Activated CD8-positive, alpha-beta T cell treated with anti-CD3 and anti-CD28 coated beads, Interleukin-2, amount 10 ng/mL, durations not matched to agents 7 days and 5 days (primary cell): ENCODE measurements at regions not wholly inside any gene's neighbourhood (a gene's known extent, or its start where the extent isn't known, plus 50 kb on each side); places are given as distances from the start of the nearest gene placed in this dataset.
A peak's percentile ranks its signal among the peaks of the same experiment; 100 is the strongest.

Experiments used
- ATAC-seq: fragments of 150-1000 bp; cut with Tn5 transposase; one replicate; pipeline ENCODE4 v1.10.0; 2021; ENCODE audit warnings: moderate library complexity
- CTCF ChIA-PET: fragments of 350-600 bp; sonication (Branson Sonifier 250); formaldehyde crosslinking; loops from one replicate; lab custom pipeline; 2021; ENCODE audit warnings: antibody characterized with exemption; lab: Charles Lee
- POLR2A ChIA-PET: fragments of 350-600 bp; sonication (Branson Sonifier 250); formaldehyde crosslinking; loops from one replicate; lab custom pipeline; 2021; ENCODE audit warnings: antibody characterized with exemption; lab: Charles Lee
- DNase-seq: peaks from one replicate; pipeline ENCODE4 v3.0.0-alpha.2; 2020
- H3K27ac Mint-ChIP-seq: one replicate; pipeline ENCODE4 v1.8.0; 2021; ENCODE audit warnings: mild to moderate bottlenecking, mixed read lengths
- H3K27me3 Mint-ChIP-seq: one replicate; pipeline ENCODE4 v1.8.0; 2021; ENCODE audit warnings: low read depth, mixed read lengths
- H3K36me3 Mint-ChIP-seq: one replicate; pipeline ENCODE4 v1.8.0; 2021; ENCODE audit warnings: low read depth, mixed read lengths
- H3K4me1 Mint-ChIP-seq: one replicate; pipeline ENCODE4 v1.8.0; 2021; ENCODE audit warnings: low read depth, mixed read lengths
- H3K4me3 Mint-ChIP-seq: one replicate; pipeline ENCODE4 v1.8.0; 2021; ENCODE audit warnings: mild to moderate bottlenecking, mixed read lengths
- H3K9me3 Mint-ChIP-seq: one replicate; pipeline ENCODE4 v1.8.0; 2022; ENCODE audit warnings: mixed read lengths; ENCODE audit not compliant: insufficient read depth

- peaks cover 10% of the 10 kb centered on the region for H3K4me1 Mint-ChIP-seq
- CTCF ChIA-PET = interaction anchor here (4.9 kb wide), 1 partner anchor 159 kb away, joined by 32 read pairs; no protein-coding TSS in a partner anchor
Observed at GRCh38 chr9:4921449-4921848, 63.6 kb upstream of the JAK2 start.

GRCh38 chr9:4922101-4922500 lies 63.0 kb upstream of the JAK2 start:
- Mint-ChIP-seq H3K27me3 (no peaks in the 10 kb centered on the region), H3K36me3 (peaks cover 11% of the 10 kb centered on the region), H3K27ac (no peak overlapping the region), H3K9me3 (peaks cover 7% of the 10 kb centered on the region), H3K4me3 (no peak overlapping the region), H3K4me1 (peaks cover 12% of the 10 kb centered on the region)
- CTCF ChIA-PET = interaction anchor here (2.4 to 4.9 kb wide), 4 partner anchors 66 to 163 kb away, joined by 10 to 34 read pairs (median 30); no protein-coding TSS in a partner anchor
- POLR2A ChIA-PET = no interaction called here
- ATAC-seq = no peak
- no peak for DNase-seq

More at GRCh38 chr9:4921449-4921848, 63.6 kb upstream of the JAK2 start:
- Mint-ChIP-seq H3K36me3 (peaks cover 11% of the 10 kb centered on the region), H3K9me3 (peaks cover 7% of the 10 kb centered on the region), H3K27ac (no peak overlapping the region), H3K4me3 (no peak overlapping the region), H3K27me3 (no peaks in the 10 kb centered on the region)
- DNase-seq (no peak), ATAC-seq (no peak)
- POLR2A ChIA-PET = no interaction called here

GRCh38 chr9:4922730-4923129 lies 62.3 kb upstream of the JAK2 start:
- H3K27ac Mint-ChIP-seq = no peak overlapping the region
- H3K36me3 Mint-ChIP-seq = peaks cover 11% of the 10 kb centered on the region
- H3K9me3 Mint-ChIP-seq = peaks cover 7% of the 10 kb centered on the region
- H3K4me3 Mint-ChIP-seq = no peak overlapping the region
- ChIA-PET POLR2A (no interaction called here), CTCF (interaction anchor here (2.4 to 4.9 kb wide), 6 partner anchors 60 to 164 kb away, joined by 10 to 34 read pairs (median 26); no protein-coding TSS in a partner anchor)
- H3K4me1 Mint-ChIP-seq = peaks cover 15% of the 10 kb centered on the region
- DNase-seq = no peak
- no peaks in the 10 kb centered on the region for H3K27me3 Mint-ChIP-seq
- ATAC-seq = no peak

- Mint-ChIP-seq H3K27me3 (no peaks in the 10 kb centered on the region), H3K27ac (no peak overlapping the region), H3K4me3 (no peak overlapping the region), H3K36me3 (peaks cover 9% of the 10 kb centered on the region), H3K4me1 (peaks cover 15% of the 10 kb centered on the region), H3K9me3 (peaks cover 7% of the 10 kb centered on the region)
- ATAC-seq = no peak
- CTCF ChIA-PET = interaction anchor here (0.7 to 4.9 kb wide), 18 partner anchors 13 to 318 kb away, joined by 3 to 34 read pairs (median 8); no protein-coding TSS in a partner anchor
- POLR2A ChIA-PET = no interaction called here
- DNase-seq = no peak
Observed at GRCh38 chr9:4923141-4923540, 61.9 kb upstream of the JAK2 start.

GRCh38 chr9:4923580-4924544 lies 61.2 kb upstream of the JAK2 start:
- DNase-seq (peak; percentile 50), ATAC-seq (peak; percentile 70)
- no peak overlapping the region for H3K4me3 Mint-ChIP-seq
- ChIA-PET CTCF (interaction anchor here (0.6 to 4.9 kb wide), 35 partner anchors 9 to 319 kb away, joined by 3 to 34 read pairs (median 4); no protein-coding TSS in a partner anchor), POLR2A (interaction anchor here (1.1 to 1.9 kb wide), 4 partner anchors 12 to 59 kb away, joined by 3 to 7 read pairs (median 4); no protein-coding TSS in a partner anchor)
- H3K36me3 Mint-ChIP-seq = peaks cover 9% of the 10 kb centered on the region
- H3K27ac Mint-ChIP-seq = peak overlapping the region; percentile 47
- H3K4me1 Mint-ChIP-seq = peaks cover 15% of the 10 kb centered on the region
- peaks cover 7% of the 10 kb centered on the region for H3K9me3 Mint-ChIP-seq
- no peaks in the 10 kb centered on the region for H3K27me3 Mint-ChIP-seq

GRCh38 chr9:4926239-4926638 lies 58.8 kb upstream of the JAK2 start:
- no peaks in the 10 kb centered on the region for H3K9me3 Mint-ChIP-seq
- no peaks in the 10 kb centered on the region for H3K27me3 Mint-ChIP-seq
- no peak overlapping the region for H3K4me3 Mint-ChIP-seq
- ATAC-seq (no peak), DNase-seq (no peak)
- no peak overlapping the region for H3K27ac Mint-ChIP-seq
- POLR2A ChIA-PET = no interaction called here
- peaks cover 4% of the 10 kb centered on the region for H3K36me3 Mint-ChIP-seq
- peaks cover 21% of the 10 kb centered on the region for H3K4me1 Mint-ChIP-seq
- CTCF ChIA-PET = interaction anchor here (1.4 to 1.5 kb wide), 2 partner anchors 62 to 163 kb away, joined by 9 to 10 read pairs; no protein-coding TSS in a partner anchor

- Mint-ChIP-seq H3K4me3 (no peak overlapping the region), H3K27me3 (no peaks in the 10 kb centered on the region), H3K9me3 (no peaks in the 10 kb centered on the region), H3K27ac (no peak overlapping the region), H3K4me1 (peaks cover 21% of the 10 kb centered on the region), H3K36me3 (peaks cover 1% of the 10 kb centered on the region)
- POLR2A ChIA-PET = interaction anchor here (0.8 kb wide), 1 partner anchor 59 kb away, joined by 3 read pairs; no protein-coding TSS in a partner anchor
- ATAC-seq (no peak), DNase-seq (no peak)
- CTCF ChIA-PET = interaction anchor here (0.6 to 1.5 kb wide), 4 partner anchors 9 to 164 kb away, joined by 3 to 10 read pairs (median 6); no protein-coding TSS in a partner anchor
Observed at GRCh38 chr9:4927043-4927471, 58.0 kb upstream of the JAK2 start.

GRCh38 chr9:4927701-4928100 lies 57.4 kb upstream of the JAK2 start:
- no peaks in the 10 kb centered on the region for H3K27me3 Mint-ChIP-seq
- no peak overlapping the region for H3K4me3 Mint-ChIP-seq
- POLR2A ChIA-PET = no interaction called here
- H3K36me3 Mint-ChIP-seq = no peaks in the 10 kb centered on the region
- peaks cover 25% of the 10 kb centered on the region for H3K4me1 Mint-ChIP-seq
- ATAC-seq (no peak), DNase-seq (no peak)
- no peak overlapping the region for H3K27ac Mint-ChIP-seq
- CTCF ChIA-PET = interaction anchor here (0.7 to 1.5 kb wide), 2 partner anchors 9 to 60 kb away, joined by 3 to 9 read pairs; no protein-coding TSS in a partner anchor
- H3K9me3 Mint-ChIP-seq = no peaks in the 10 kb centered on the region

- ATAC-seq (no peak), DNase-seq (no peak)
- H3K27ac Mint-ChIP-seq = no peak overlapping the region
- POLR2A ChIA-PET = no interaction called here
- no peaks in the 10 kb centered on the region for H3K27me3 Mint-ChIP-seq
- peaks cover 4% of the 10 kb centered on the region for H3K36me3 Mint-ChIP-seq
- H3K9me3 Mint-ChIP-seq = no peaks in the 10 kb centered on the region
- peaks cover 21% of the 10 kb centered on the region for H3K4me1 Mint-ChIP-seq
- no peak overlapping the region for H3K4me3 Mint-ChIP-seq
- CTCF ChIA-PET = interaction anchor here (1.1 to 2.2 kb wide), 5 partner anchors 13 to 170 kb away, joined by 3 to 6 read pairs (median 4); partner anchors contain the start of gene JAK2
Observed at GRCh38 chr9:4929917-4930316, 55.2 kb upstream of the JAK2 start.

GRCh38 chr9:4932681-4933080 lies 52.4 kb upstream of the JAK2 start:
- Mint-ChIP-seq H3K9me3 (no peaks in the 10 kb centered on the region), H3K4me1 (peaks cover 40% of the 10 kb centered on the region), H3K4me3 (no peak overlapping the region), H3K27ac (no peak overlapping the region), H3K27me3 (no peaks in the 10 kb centered on the region), H3K36me3 (peaks cover 6% of the 10 kb centered on the region)
- DNase-seq (no peak), ATAC-seq (no peak)
- POLR2A ChIA-PET = no interaction called here
- CTCF ChIA-PET = interaction anchor here (1.1 kb wide), 1 partner anchor 9 kb away, joined by 8 read pairs; no protein-coding TSS in a partner anchor

- no peaks in the 10 kb centered on the region for H3K9me3 Mint-ChIP-seq
- ChIA-PET POLR2A (no interaction called here), CTCF (interaction anchor here (1.1 kb wide), 1 partner anchor 9 kb away, joined by 8 read pairs; no protein-coding TSS in a partner anchor)
- peaks cover 6% of the 10 kb centered on the region for H3K36me3 Mint-ChIP-seq
- ATAC-seq (no peak), DNase-seq (no peak)
- H3K4me3 Mint-ChIP-seq = no peak overlapping the region
- peaks cover 45% of the 10 kb centered on the region for H3K4me1 Mint-ChIP-seq
- H3K27ac Mint-ChIP-seq = no peak overlapping the region
- no peaks in the 10 kb centered on the region for H3K27me3 Mint-ChIP-seq
Observed at GRCh38 chr9:4933177-4933576, 51.9 kb upstream of the JAK2 start.
